CD14-positive monocyte (primary cell): ENCODE measurements at regions not wholly inside any gene's neighbourhood (a gene's known extent, or its start where the extent isn't known, plus 50 kb on each side); places are given as distances from the start of the nearest gene placed in this dataset.

Source experiments
- DNase-seq, 3 donors: peaks; one replicate each; pipeline ENCODE4 v3.0.0-alpha.2; 2011 to 2022
- H2AFZ ChIP-seq: 2 replicates; pipeline ENCODE4 v1.6.0; 2012; ENCODE audit warnings: mild to moderate bottlenecking, low read depth, low read length, inconsistent platforms; ENCODE audit not compliant: insufficient read depth, poor library complexity, severe bottlenecking
- H3K27ac ChIP-seq, 2 donors: 1 replicate in 1 of 2; 2 replicates in 1 of 2; pipeline ENCODE4 v1.5.1; 2012 to 2013; ENCODE audit warnings: low read length in 2 of 2, control low read depth in 1 of 2, inconsistent platforms in 1 of 2, low read depth in 1 of 2, mild to moderate bottlenecking in 1 of 2
- H3K27me3 ChIP-seq, 2 donors: one replicate each; pipeline versions ENCODE4 v1.6.0 to v1.6.1; 2011 to 2013; ENCODE audit warnings: low read length in 2 of 2; ENCODE audit not compliant: control insufficient read depth in 2 of 2, insufficient read depth in 2 of 2
- H3K36me3 ChIP-seq, 2 donors: replicated peaks in 1 of 2; 1 replicate in 1 of 2; 2 replicates in 1 of 2; pipeline versions ENCODE4 v1.5.1 to v1.6.1; 2012 to 2013; ENCODE audit warnings: low read length in 2 of 2, control low read depth in 1 of 2, inconsistent platforms in 1 of 2, mild to moderate bottlenecking in 1 of 2; ENCODE audit not compliant: insufficient read depth in 2 of 2, control insufficient read depth in 1 of 2
- H3K4me1 ChIP-seq, 2 donors: 1 replicate in 1 of 2; 2 replicates in 1 of 2; pipeline versions ENCODE4 v1.5.1 to v1.6.1; 2012 to 2013; ENCODE audit warnings: low read length in 2 of 2, control low read depth in 1 of 2, inconsistent platforms in 1 of 2, mild to moderate bottlenecking in 1 of 2, moderate library complexity in 1 of 2; ENCODE audit not compliant: insufficient read depth in 2 of 2, control insufficient read depth in 1 of 2
- H3K4me2 ChIP-seq: replicated peaks from 2 replicates; pipeline ENCODE3; 2012; ENCODE audit warnings: low read length, moderate library complexity, mild to moderate bottlenecking; ENCODE audit not compliant: poor library complexity, severe bottlenecking; ENCODE audit errors: extremely low read depth
- H3K4me3 ChIP-seq, 3 experiments: fragments of 200-600 bp in 1 of 3; sonication (generic) in 1 of 3; replicated peaks in 1 of 3; 1 replicate in 2 of 3; 2 replicates in 1 of 3; pipeline ENCODE4 v1.5.1; 2011 to 2013; ENCODE audit warnings: low read length in 3 of 3, mild to moderate bottlenecking in 3 of 3, control low read depth in 2 of 3, low read depth in 2 of 3, inconsistent platforms in 1 of 3, moderate library complexity in 1 of 3
- H3K79me2 ChIP-seq: 2 replicates; pipeline ENCODE4 v1.6.0; 2012; ENCODE audit warnings: mild to moderate bottlenecking, control low read depth, inconsistent platforms, low read length, moderate library complexity; ENCODE audit not compliant: insufficient read depth
- H3K9ac ChIP-seq: 2 replicates; pipeline ENCODE4 v1.6.0; 2017; ENCODE audit warnings: low read length, mild to moderate bottlenecking; ENCODE audit not compliant: insufficient read depth, poor library complexity, severe bottlenecking
- H3K9me3 ChIP-seq, 2 donors: replicated peaks in 1 of 2; 1 replicate in 1 of 2; 2 replicates in 1 of 2; pipeline versions ENCODE4 v1.5.1 to v1.6.1; 2012 to 2013; ENCODE audit warnings: low read length in 2 of 2, control low read depth in 1 of 2; ENCODE audit not compliant: control insufficient read depth in 1 of 2, insufficient read depth in 1 of 2
- H4K20me1 ChIP-seq: 2 replicates; pipeline ENCODE4 v1.6.0; 2012; ENCODE audit warnings: mild to moderate bottlenecking, low read length, control low read depth, moderate library complexity; ENCODE audit not compliant: insufficient read depth
- H3K27ac Mint-ChIP-seq, 7 donors: one replicate each; pipeline ENCODE4 v1.8.0; 2020; ENCODE audit warnings: mild to moderate bottlenecking in 7 of 7, mixed read lengths in 7 of 7, moderate library complexity in 6 of 7, inconsistent platforms in 2 of 7
- H3K27me3 Mint-ChIP-seq, 3 donors: one replicate each; pipeline ENCODE4 v1.8.0; 2021 to 2022; ENCODE audit warnings: low read depth in 3 of 3, mild to moderate bottlenecking in 3 of 3, mixed read lengths in 3 of 3, moderate library complexity in 3 of 3, inconsistent platforms in 1 of 3
- H3K36me3 Mint-ChIP-seq, 2 donors: one replicate each; pipeline ENCODE4 v1.8.0; 2020; ENCODE audit warnings: mixed read lengths in 2 of 2, inconsistent platforms in 1 of 2, mild to moderate bottlenecking in 1 of 2
- H3K4me1 Mint-ChIP-seq: one replicate; pipeline ENCODE4 v1.8.0; 2020; ENCODE audit warnings: mild to moderate bottlenecking, mixed read lengths
- H3K4me3 Mint-ChIP-seq, 2 donors: one replicate each; pipeline ENCODE4 v1.8.0; 2020; ENCODE audit warnings: mild to moderate bottlenecking in 2 of 2, mixed read lengths in 2 of 2, moderate library complexity in 1 of 2
- H3K9me3 Mint-ChIP-seq, 7 donors: one replicate each; pipeline ENCODE4 v1.8.0; 2020 to 2022; ENCODE audit warnings: mixed read lengths in 7 of 7, mild to moderate bottlenecking in 6 of 7, moderate library complexity in 6 of 7, inconsistent platforms in 2 of 7
- CTCF ChIP-seq: fragments of 200-600 bp; IDR thresholded peaks from one replicate; pipeline ENCODE4 v1.8.0; 2022; ENCODE audit warnings: antibody characterized with exemption, mild to moderate bottlenecking
- WGBS: methylation state at CpG from one replicate; pipeline ENCODE4 v1.1.5; 2013; ENCODE audit warnings: missing lambda C conversion rate; ENCODE audit not compliant: insufficient coverage; 5-methylcytosine and 5-hydroxymethylcytosine counted together
- intact Hi-C, 2 donors: fragments of 100-400 bp; cut with micrococcal nuclease; formaldehyde crosslinking; loops; one replicate each; pipeline versions ENCODE4 v1.15.0 to v1.15.1; 2023

GRCh38 chr4:28481565-28481964, 1620.9 kb downstream of the STIM2 start:
- intact Hi-C loops = no loop called here

GRCh38 chr4:28482580-28483270, 1622.1 kb downstream of the STIM2 start:
- intact Hi-C loops = no loop called here
- no peak overlapping the region for H3K4me2 ChIP-seq
- H3K27me3 ChIP-seq = no peaks in the 10 kb centered on the region
- Mint-ChIP-seq H3K9me3 (peaks cover 0 to 2% (median 0%) of the 10 kb centered on the region in 7 donors), H3K4me3 (no peak overlapping the region), H3K27me3 (no peaks in the 10 kb centered on the region), H3K36me3 (no peaks in the 10 kb centered on the region), H3K4me1 (no peaks in the 10 kb centered on the region), H3K27ac (no peak overlapping the region)
- no peaks in the 10 kb centered on the region for H3K79me2 ChIP-seq
- no peak for DNase-seq
- H3K9ac ChIP-seq = no peak overlapping the region
- WGBS = 40% methylated on average over 2 of the region's 7 CpGs
- no peak for TF ChIP-seq CTCF
- no peak overlapping the region for H2AFZ ChIP-seq
- no peaks in the 10 kb centered on the region for H3K9me3 ChIP-seq
- H3K36me3 ChIP-seq = no peaks in the 10 kb centered on the region
- no peaks in the 10 kb centered on the region for H3K4me1 ChIP-seq
- no peak overlapping the region for H3K4me3 ChIP-seq
- no peaks in the 10 kb centered on the region for H4K20me1 ChIP-seq
- no peak overlapping the region for H3K27ac ChIP-seq

More at GRCh38 chr4:28481565-28481964, 1620.9 kb downstream of the STIM2 start:
- no peak for DNase-seq
- H3K27me3 ChIP-seq = no peaks in the 10 kb centered on the region
- H3K9me3 ChIP-seq = no peaks in the 10 kb centered on the region
- H2AFZ ChIP-seq = no peak overlapping the region
- no peaks in the 10 kb centered on the region for H3K27me3 Mint-ChIP-seq
- no peak overlapping the region for H3K9ac ChIP-seq
- no CpG with 5 or more reads among the region's 4 CpGs for WGBS
- H3K36me3 Mint-ChIP-seq = no peaks in the 10 kb centered on the region
- TF ChIP-seq CTCF = no peak
- H3K4me3 ChIP-seq = no peak overlapping the region
- no peaks in the 10 kb centered on the region for H3K4me1 ChIP-seq
- H3K27ac Mint-ChIP-seq = no peak overlapping the region
- H3K36me3 ChIP-seq = no peaks in the 10 kb centered on the region
- peaks cover 0 to 3% (median 0%) of the 10 kb centered on the region in 7 donors for H3K9me3 Mint-ChIP-seq
- no peak overlapping the region for H3K27ac ChIP-seq
- H4K20me1 ChIP-seq = no peaks in the 10 kb centered on the region
- no peak overlapping the region for H3K4me2 ChIP-seq
- no peaks in the 10 kb centered on the region for H3K4me1 Mint-ChIP-seq
- no peaks in the 10 kb centered on the region for H3K79me2 ChIP-seq
- no peak overlapping the region for H3K4me3 Mint-ChIP-seq
